Muscle of leg (tissue), 3 donors: ENCODE measurements at regions not wholly inside any gene's neighbourhood (a gene's known extent, or its start where the extent isn't known, plus 50 kb on each side); places are given as distances from the start of the nearest gene placed in this dataset.

Source experiments
- DNase-seq: peaks from one replicate; pipeline ENCODE4 v3.0.0; 2013
- H3K27ac ChIP-seq: one replicate; pipeline ENCODE4 v1.5.1; 2013; ENCODE audit warnings: mild to moderate bottlenecking, low read length, control low read depth
- H3K27me3 ChIP-seq: one replicate; pipeline ENCODE4 v1.6.1; 2013; ENCODE audit warnings: low read length; ENCODE audit not compliant: control insufficient read depth, insufficient read depth
- H3K36me3 ChIP-seq: one replicate; pipeline ENCODE4 v1.6.1; 2013; ENCODE audit warnings: low read length; ENCODE audit not compliant: control insufficient read depth, insufficient read depth
- H3K4me1 ChIP-seq: one replicate; pipeline ENCODE4 v1.6.1; 2013; ENCODE audit warnings: low read length; ENCODE audit not compliant: control insufficient read depth, insufficient read depth
- H3K4me3 ChIP-seq: one replicate; pipeline ENCODE4 v1.5.1; 2013; ENCODE audit warnings: low read length, control low read depth
- H3K9me3 ChIP-seq: replicated peaks from 2 replicates; pipeline ENCODE4 v1.6.1; 2013; ENCODE audit warnings: low read depth, low read length; ENCODE audit not compliant: control insufficient read depth
- WGBS: methylation state at CpG from one replicate; pipeline ENCODE4 v1.1.5; 2013; ENCODE audit warnings: missing lambda C conversion rate; ENCODE audit not compliant: insufficient coverage; 5-methylcytosine and 5-hydroxymethylcytosine counted together

- H3K9me3 ChIP-seq, result no peaks in the 10 kb centered on the region
- 45% methylated on average over 10 of the region's 10 CpGs for WGBS
- peaks cover 2% of the 10 kb centered on the region for H3K27me3 ChIP-seq
- DNase-seq, result peak; percentile 60
- peaks cover 2% of the 10 kb centered on the region for H3K4me1 ChIP-seq
- no peaks in the 10 kb centered on the region for H3K36me3 ChIP-seq
- H3K4me3 ChIP-seq, result no peak overlapping the region
- no peak overlapping the region for H3K27ac ChIP-seq
Observed at GRCh38 chr12:115583591-115583990, 693.9 kb downstream of the MED13L start.

- Histone ChIP-seq H3K27ac (no peak overlapping the region), H3K27me3 (peaks cover 4% of the 10 kb centered on the region), H3K9me3 (no peaks in the 10 kb centered on the region), H3K4me1 (no peaks in the 10 kb centered on the region), H3K36me3 (no peaks in the 10 kb centered on the region), H3K4me3 (no peak overlapping the region)
- WGBS, result 62% methylated on average over 6 of the region's 6 CpGs
- no peak for DNase-seq
Observed at GRCh38 chr12:115577401-115577800, 700.1 kb downstream of the MED13L start.

GRCh38 chr12:115574826-115575225, 702.7 kb downstream of the MED13L start:
- no peak overlapping the region for H3K4me3 ChIP-seq
- DNase-seq, result no peak
- 56% methylated on average over 7 of the region's 7 CpGs for WGBS
- no peaks in the 10 kb centered on the region for H3K9me3 ChIP-seq
- no peaks in the 10 kb centered on the region for H3K36me3 ChIP-seq
- H3K27me3 ChIP-seq, result peaks cover 2% of the 10 kb centered on the region
- H3K27ac ChIP-seq, result no peak overlapping the region
- no peaks in the 10 kb centered on the region for H3K4me1 ChIP-seq

- H3K27me3 ChIP-seq, result peaks cover 2% of the 10 kb centered on the region
- no peak overlapping the region for H3K4me3 ChIP-seq
- no peaks in the 10 kb centered on the region for H3K4me1 ChIP-seq
- WGBS, result no CpG with 5 or more reads among the region's 2 CpGs
- H3K36me3 ChIP-seq, result no peaks in the 10 kb centered on the region
- no peak overlapping the region for H3K27ac ChIP-seq
- DNase-seq, result no peak
- H3K9me3 ChIP-seq, result no peaks in the 10 kb centered on the region
Observed at GRCh38 chr12:115572440-115572839, 705.1 kb downstream of the MED13L start.

- WGBS, result 86% methylated on average over 5 of the region's 8 CpGs
- Histone ChIP-seq H3K9me3 (no peaks in the 10 kb centered on the region), H3K4me3 (no peak overlapping the region), H3K27ac (no peak overlapping the region), H3K36me3 (no peaks in the 10 kb centered on the region), H3K4me1 (no peaks in the 10 kb centered on the region), H3K27me3 (peaks cover 2% of the 10 kb centered on the region)
- no peak for DNase-seq
Observed at GRCh38 chr12:115571446-115571845, 706.0 kb downstream of the MED13L start.

GRCh38 chr12:115571027-115571426, 706.5 kb downstream of the MED13L start:
- H3K4me3 ChIP-seq, result no peak overlapping the region
- H3K36me3 ChIP-seq, result no peaks in the 10 kb centered on the region
- H3K27me3 ChIP-seq, result no peaks in the 10 kb centered on the region
- WGBS, result 100% methylated on average over 1 of the region's 2 CpGs
- H3K27ac ChIP-seq, result no peak overlapping the region
- H3K9me3 ChIP-seq, result no peaks in the 10 kb centered on the region
- DNase-seq, result no peak
- no peaks in the 10 kb centered on the region for H3K4me1 ChIP-seq

GRCh38 chr12:115570069-115570777, 707.3 kb downstream of the MED13L start:
- 67% methylated on average over 6 of the region's 27 CpGs for WGBS
- no peaks in the 10 kb centered on the region for H3K4me1 ChIP-seq
- H3K27ac ChIP-seq, result no peak overlapping the region
- no peaks in the 10 kb centered on the region for H3K36me3 ChIP-seq
- DNase-seq, result peak; percentile 9
- no peaks in the 10 kb centered on the region for H3K27me3 ChIP-seq
- no peaks in the 10 kb centered on the region for H3K9me3 ChIP-seq
- H3K4me3 ChIP-seq, result no peak overlapping the region

- no peak overlapping the region for H3K27ac ChIP-seq
- H3K9me3 ChIP-seq, result no peaks in the 10 kb centered on the region
- no peaks in the 10 kb centered on the region for H3K27me3 ChIP-seq
- no peak overlapping the region for H3K4me3 ChIP-seq
- no peak for DNase-seq
- WGBS, result 75% methylated on average over 3 of the region's 9 CpGs
- no peaks in the 10 kb centered on the region for H3K36me3 ChIP-seq
- H3K4me1 ChIP-seq, result no peaks in the 10 kb centered on the region
Observed at GRCh38 chr12:115569345-115570068, 708.0 kb downstream of the MED13L start.

GRCh38 chr12:115558281-115558680, 719.2 kb downstream of the MED13L start:
- no peaks in the 10 kb centered on the region for H3K9me3 ChIP-seq
- no peaks in the 10 kb centered on the region for H3K27me3 ChIP-seq
- WGBS, result 73% methylated on average over 2 of the region's 5 CpGs
- no peaks in the 10 kb centered on the region for H3K36me3 ChIP-seq
- no peaks in the 10 kb centered on the region for H3K4me1 ChIP-seq
- DNase-seq, result no peak
- H3K27ac ChIP-seq, result no peak overlapping the region
- no peak overlapping the region for H3K4me3 ChIP-seq

- no peak for DNase-seq
- no peak overlapping the region for H3K4me3 ChIP-seq
- no peaks in the 10 kb centered on the region for H3K4me1 ChIP-seq
- H3K27ac ChIP-seq, result no peak overlapping the region
- no peaks in the 10 kb centered on the region for H3K9me3 ChIP-seq
- no peaks in the 10 kb centered on the region for H3K27me3 ChIP-seq
- WGBS, result 45% methylated on average over 2 of the region's 4 CpGs
- H3K36me3 ChIP-seq, result no peaks in the 10 kb centered on the region
Observed at GRCh38 chr12:115553622-115554021, 723.9 kb downstream of the MED13L start.
